GM10266 (cell line): ENCODE measurements at regions not wholly inside any gene's neighbourhood (a gene's known extent, or its start where the extent isn't known, plus 50 kb on each side); places are given as distances from the start of the nearest gene placed in this dataset.

Experiments used
- DNase-seq: peaks from one replicate; pipeline ENCODE4 v3.0.0; 2012; ENCODE audit errors: extremely low spot score
- CTCF ChIP-seq: IDR thresholded peaks from 2 replicates; pipeline ENCODE4 v1.5.1; 2012; ENCODE audit warnings: mild to moderate bottlenecking, low read depth; ENCODE audit not compliant: control insufficient read depth, insufficient read depth; ENCODE audit errors: missing control alignments

- no peak for TF ChIP-seq CTCF
Observed at GRCh38 chr1:219397511-219397910, 215.4 kb downstream of the ZC3H11B start.

DNA sequence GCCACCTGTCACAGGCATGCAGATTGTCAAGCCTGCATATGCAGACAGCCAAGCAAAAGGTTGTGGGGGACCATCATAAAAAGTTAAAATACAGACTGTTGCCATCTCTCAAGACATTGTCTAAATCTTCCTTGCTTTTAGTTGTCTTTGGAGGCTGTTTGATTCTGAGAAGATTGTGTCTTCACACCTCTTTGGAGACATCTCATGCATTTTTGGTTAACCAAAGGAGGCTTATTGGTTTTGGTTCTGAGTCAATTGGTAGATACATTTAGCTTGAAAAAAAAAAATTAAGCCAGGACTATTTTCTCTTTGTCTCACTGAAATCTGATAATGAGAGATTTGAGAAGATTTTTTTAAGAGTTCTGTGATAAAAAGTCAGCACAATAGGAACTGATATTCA lies 217.6 kb downstream of the LYPLAL1 start:
- no peak for TF ChIP-seq CTCF
- no peak for DNase-seq

More at GRCh38 chr1:219397511-219397910, 215.4 kb downstream of the ZC3H11B start:
- DNase-seq = no peak

DNA sequence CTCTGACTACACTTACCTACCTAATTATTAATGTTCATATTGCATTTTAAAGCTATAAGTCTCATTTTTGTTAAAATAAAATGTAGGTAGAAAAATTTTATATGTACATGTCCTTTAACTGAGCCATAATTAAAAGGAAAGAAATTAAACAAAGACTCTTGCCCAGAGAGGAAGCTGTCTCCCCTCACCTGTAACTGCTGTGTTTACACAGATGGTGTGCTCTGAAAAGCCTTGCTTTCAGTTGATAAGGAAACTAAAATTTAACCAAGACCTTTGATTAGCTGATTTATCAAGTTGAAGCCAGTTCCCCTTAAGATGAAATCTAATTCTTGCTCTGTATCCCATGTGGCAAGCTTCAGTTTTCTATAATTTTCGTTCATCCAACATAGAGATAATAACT lies 213.5 kb downstream of the LYPLAL1 start:
- no peak for TF ChIP-seq CTCF
- DNase-seq = no peak

GRCh38 chr1:219385787-219386427 lies 212.2 kb downstream of the LYPLAL1 start:
- peak; percentile 39 for DNase-seq
- peak; percentile 67 for TF ChIP-seq CTCF

GRCh38 chr1:219383281-219383680 lies 209.6 kb downstream of the LYPLAL1 start:
- no peak for TF ChIP-seq CTCF
- no peak for DNase-seq

GRCh38 chr1:219381396-219381795 lies 207.7 kb downstream of the LYPLAL1 start:
- TF ChIP-seq CTCF = no peak
- no peak for DNase-seq

DNA sequence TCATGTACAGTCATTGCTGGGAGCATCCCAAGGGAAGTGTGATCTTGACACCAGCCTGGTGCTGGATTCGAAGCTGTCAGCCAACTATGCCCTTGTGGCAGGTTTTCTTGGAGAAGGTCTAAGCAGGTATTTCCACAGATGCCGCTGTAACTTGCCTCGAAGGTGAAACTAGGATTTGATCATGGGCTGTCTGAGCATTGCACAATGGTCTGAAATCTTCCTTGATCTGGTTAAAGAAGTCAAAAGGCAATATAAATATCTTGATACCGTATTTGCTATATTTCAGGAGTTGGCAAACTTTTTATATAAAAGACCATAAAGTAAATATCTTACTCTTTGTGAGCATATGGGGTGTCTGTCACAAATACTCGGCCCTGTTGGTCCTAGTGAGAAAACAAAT lies 206.8 kb downstream of the LYPLAL1 start:
- no peak for DNase-seq
- TF ChIP-seq CTCF = no peak
